Progenitor cell of endocrine pancreas (in vitro differentiated cells): ENCODE measurements at regions not wholly inside any gene's neighbourhood (a gene's known extent, or its start where the extent isn't known, plus 50 kb on each side); places are given as distances from the start of the nearest gene placed in this dataset.

ENCODE experiments used
- DNase-seq: peaks from one replicate; pipeline ENCODE4 v3.0.0; 2021; ENCODE audit warnings: low spot score; ENCODE audit not compliant: unreplicated experiment
- H3K27ac Mint-ChIP-seq: 2 replicates; pipeline ENCODE4 v1.8.0; 2021; ENCODE audit warnings: mild to moderate bottlenecking, moderate library complexity, mixed read lengths
- H3K27me3 Mint-ChIP-seq: 2 replicates; pipeline ENCODE4 v1.8.0; 2021; ENCODE audit warnings: mixed read lengths
- H3K36me3 Mint-ChIP-seq: 2 replicates; pipeline ENCODE4 v1.8.0; 2022; ENCODE audit warnings: mixed read lengths; ENCODE audit not compliant: insufficient read depth
- H3K4me1 Mint-ChIP-seq: 2 replicates; pipeline ENCODE4 v1.8.0; 2021; ENCODE audit warnings: low read depth, mixed read lengths
- H3K4me3 Mint-ChIP-seq: 2 replicates; pipeline ENCODE4 v1.8.0; 2021; ENCODE audit warnings: low read depth, mild to moderate bottlenecking, moderate library complexity, mixed read lengths
- H3K9me3 Mint-ChIP-seq: 2 replicates; pipeline ENCODE4 v1.8.0; 2021; ENCODE audit warnings: low read depth, mixed read lengths
- CTCF ChIP-seq: fragments of 200-600 bp; sonication (generic); IDR thresholded peaks from one replicate; pipeline ENCODE4 v1.5.0; 2021; ENCODE audit warnings: antibody characterized with exemption, mild to moderate bottlenecking; ENCODE audit not compliant: unreplicated experiment

- no peak for TF ChIP-seq CTCF
- no peak overlapping the region for H3K27ac Mint-ChIP-seq
- no peaks in the 10 kb centered on the region for H3K27me3 Mint-ChIP-seq
- no peaks in the 10 kb centered on the region for H3K4me1 Mint-ChIP-seq
- no peak overlapping the region for H3K4me3 Mint-ChIP-seq
- no peaks in the 10 kb centered on the region for H3K36me3 Mint-ChIP-seq
- no peak for DNase-seq
- peaks cover 3% of the 10 kb centered on the region for H3K9me3 Mint-ChIP-seq
Measured at GRCh38 chr4:31442236-31442635, 722.1 kb downstream of the PCDH7 start.

- H3K9me3 Mint-ChIP-seq: no peaks in the 10 kb centered on the region
- H3K36me3 Mint-ChIP-seq: no peaks in the 10 kb centered on the region
- H3K27me3 Mint-ChIP-seq: no peaks in the 10 kb centered on the region
- no peak overlapping the region for H3K27ac Mint-ChIP-seq
- no peaks in the 10 kb centered on the region for H3K4me1 Mint-ChIP-seq
- TF ChIP-seq CTCF: no peak
- no peak overlapping the region for H3K4me3 Mint-ChIP-seq
- DNase-seq: no peak
Measured at GRCh38 chr4:31445526-31445925, 725.4 kb downstream of the PCDH7 start.

GRCh38 chr4:31455612-31456011, 735.4 kb downstream of the PCDH7 start:
- Mint-ChIP-seq H3K27me3 (no peaks in the 10 kb centered on the region), H3K4me3 (no peak overlapping the region), H3K4me1 (no peaks in the 10 kb centered on the region), H3K36me3 (no peaks in the 10 kb centered on the region), H3K27ac (no peak overlapping the region), H3K9me3 (no peaks in the 10 kb centered on the region)
- TF ChIP-seq CTCF: no peak
- no peak for DNase-seq

GRCh38 chr4:31458813-31459212, 738.6 kb downstream of the PCDH7 start:
- DNase-seq: no peak
- no peak overlapping the region for H3K27ac Mint-ChIP-seq
- H3K4me1 Mint-ChIP-seq: no peaks in the 10 kb centered on the region
- H3K9me3 Mint-ChIP-seq: peaks cover 8% of the 10 kb centered on the region
- peaks cover 1% of the 10 kb centered on the region for H3K36me3 Mint-ChIP-seq
- no peak for TF ChIP-seq CTCF
- H3K4me3 Mint-ChIP-seq: no peak overlapping the region
- no peaks in the 10 kb centered on the region for H3K27me3 Mint-ChIP-seq

GRCh38 chr4:31461421-31461820, 741.3 kb downstream of the PCDH7 start:
- Mint-ChIP-seq H3K4me1 (no peaks in the 10 kb centered on the region), H3K36me3 (peaks cover 1% of the 10 kb centered on the region), H3K27me3 (no peaks in the 10 kb centered on the region), H3K4me3 (no peak overlapping the region), H3K27ac (no peak overlapping the region), H3K9me3 (peaks cover 11% of the 10 kb centered on the region)
- no peak for DNase-seq
- no peak for TF ChIP-seq CTCF
